Transverse colon (tissue), 3 donors: ENCODE measurements at regions not wholly inside any gene's neighbourhood (a gene's known extent, or its start where the extent isn't known, plus 50 kb on each side); places are given as distances from the start of the nearest gene placed in this dataset.

Source experiments
- CTCF ChIP-seq, 5 experiments: fragments of 200-600 bp in 3 of 5; fragments of 450-650 bp in 2 of 5; sonication (generic) in 3 of 5; IDR thresholded peaks; 1 replicate in 2 of 5; 2 replicates in 3 of 5; pipeline ENCODE4 v1.5.1; 2016 to 2017; ENCODE audit warnings: antibody characterized with exemption in 5 of 5, inconsistent platforms in 3 of 5, mild to moderate bottlenecking in 2 of 5, moderate library complexity in 1 of 5
- EP300 ChIP-seq: sonication (generic); formaldehyde crosslinking; IDR thresholded peaks from one replicate; pipeline ENCODE4 v1.6.1; 2017; ENCODE audit warnings: antibody characterized with exemption, low read depth
- POLR2A ChIP-seq: fragments of 450-650 bp; IDR thresholded peaks from one replicate; pipeline ENCODE4 v1.6.1; 2016; ENCODE audit warnings: antibody characterized with exemption, mild to moderate bottlenecking, moderate library complexity

- TF ChIP-seq EP300 (no peak), CTCF (IDR thresholded peaks at IDR 0.05) (no peak), POLR2A (no peak)
These were observed 360.6 kb upstream of the MAP3K7 start for GRCh38 chr6:90947184-90948064.
